SK-N-SH (cell line): ENCODE measurements at regions not wholly inside any gene's neighbourhood (a gene's known extent, or its start where the extent isn't known, plus 50 kb on each side); places are given as distances from the start of the nearest gene placed in this dataset.

Source experiments
- CTCF ChIA-PET: fragments of 300-600, 350-600 bp; formaldehyde crosslinking; extraction: SDS; loops from one replicate; lab custom pipeline; 2021; lab: Yijun Ruan, JAX
- POLR2A ChIA-PET: fragments of 350-600 bp; sonication (Branson Sonifier 250); formaldehyde crosslinking; extraction: SDS; loops from one replicate; lab custom pipeline; 2020; ENCODE audit warnings: antibody characterized with exemption, inconsistent platforms; lab: Yijun Ruan, JAX
- DNase-seq: peaks from one replicate; pipeline ENCODE4 v3.0.0; 2012
- H2AFZ ChIP-seq: fragments of 200-600 bp; sonication (generic); 2 replicates; pipeline ENCODE4 v1.8.1; 2016; ENCODE audit warnings: antibody characterized with exemption, mild to moderate bottlenecking, low read depth
- H3F3A ChIP-seq: fragments of 200-600 bp; sonication (generic); replicated peaks from 2 replicates; pipeline ENCODE3; 2016; ENCODE audit warnings: antibody characterized with exemption, mild to moderate bottlenecking; ENCODE audit not compliant: insufficient read depth
- H3K27ac ChIP-seq, 2 experiments: fragments of 200-500 bp in 1 of 2; fragments of 200-600 bp in 1 of 2; sonication (Bioruptor generic) in 1 of 2; sonication (generic), shearing (Covaris generic) in 1 of 2; 2 replicates each; pipeline versions ENCODE4 v1.5.1 to v1.6.1; 2014 to 2016; ENCODE audit warnings: low read depth in 2 of 2, inconsistent platforms in 1 of 2, low read length in 1 of 2, mild to moderate bottlenecking in 1 of 2, mixed read lengths in 1 of 2
- H3K27me3 ChIP-seq: fragments of 200-600 bp; sonication (generic), shearing (Covaris generic); 2 replicates; pipeline ENCODE4 v1.6.1; 2016; ENCODE audit warnings: mixed run types; ENCODE audit not compliant: insufficient read depth
- H3K36me3 ChIP-seq, 2 experiments: fragments of 200-500 bp in 1 of 2; fragments of 200-600 bp in 1 of 2; sonication (Bioruptor generic) in 1 of 2; sonication (generic) in 1 of 2; replicated peaks in 1 of 2; 2 replicates each; pipeline versions ENCODE3 to v1.5.1; 2014 to 2016; ENCODE audit warnings: low read length in 1 of 2, mild to moderate bottlenecking in 1 of 2; ENCODE audit not compliant: insufficient read depth in 2 of 2, control insufficient read depth in 1 of 2
- H3K4me1 ChIP-seq, 2 experiments: fragments of 200-500 bp in 1 of 2; fragments of 200-600 bp in 1 of 2; sonication (Bioruptor generic) in 1 of 2; sonication (generic), shearing (Covaris generic) in 1 of 2; 2 replicates each; pipeline versions ENCODE4 v1.5.1 to v1.6.1; 2014 to 2016; ENCODE audit warnings: low read depth in 1 of 2, low read length in 1 of 2, mixed run types in 1 of 2; ENCODE audit not compliant: insufficient read depth in 2 of 2, control insufficient read depth in 1 of 2
- H3K4me2 ChIP-seq: fragments of 200-600 bp; sonication (generic), shearing (Covaris generic); 2 replicates; pipeline ENCODE4 v1.6.1; 2017; ENCODE audit warnings: mixed run types
- H3K4me3 ChIP-seq, 2 experiments: fragments of 200-500 bp in 1 of 2; fragments of 200-600 bp in 1 of 2; sonication (Bioruptor generic) in 1 of 2; sonication (generic), shearing (Covaris generic) in 1 of 2; 2 replicates each; pipeline versions ENCODE4 v1.5.1 to v1.8.1; 2014 to 2016; ENCODE audit warnings: low read depth in 2 of 2, inconsistent platforms in 1 of 2, low read length in 1 of 2, mild to moderate bottlenecking in 1 of 2, mixed read lengths in 1 of 2, moderate library complexity in 1 of 2
- H3K79me2 ChIP-seq: fragments of 200-600 bp; sonication (generic); 2 replicates; pipeline ENCODE4 v1.8.1; 2017; ENCODE audit warnings: mild to moderate bottlenecking; ENCODE audit not compliant: insufficient read depth
- H3K9ac ChIP-seq: fragments of 200-600 bp; sonication (generic); 2 replicates; pipeline ENCODE4 v1.6.1; 2017; ENCODE audit warnings: mixed run types
- H3K9me2 ChIP-seq: fragments of 200-600 bp; sonication (generic); 2 replicates; pipeline ENCODE4 v1.6.1; 2017; ENCODE audit warnings: mixed run types
- H3K9me3 ChIP-seq: fragments of 200-600 bp; sonication (generic); 2 replicates; pipeline ENCODE4 v1.6.1; 2017; ENCODE audit warnings: mixed run types, mild to moderate bottlenecking, moderate library complexity
- H4K20me1 ChIP-seq: fragments of 200-600 bp; sonication (generic); 2 replicates; pipeline ENCODE4 v1.6.1; 2017; ENCODE audit warnings: mild to moderate bottlenecking, mixed run types; ENCODE audit not compliant: insufficient read depth
- CHD2 ChIP-seq: fragments of 150-350 bp; IDR thresholded peaks from 2 replicates; pipeline ENCODE4 v1.6.1; 2018; ENCODE audit warnings: low read length; ENCODE audit not compliant: partially characterized antibody
- EP300 ChIP-seq, 2 experiments: IDR thresholded peaks; 2 replicates each; pipeline versions ENCODE4 v1.4.0 to v1.6.1; 2012; ENCODE audit warnings: borderline replicate concordance in 1 of 2, low read depth in 1 of 2, low read length in 1 of 2
- GABPA ChIP-seq: IDR thresholded peaks from 2 replicates; pipeline ENCODE4 v1.4.0; 2012; ENCODE audit warnings: low read depth, mild to moderate bottlenecking
- GATA2 ChIP-seq: sonication (generic); formaldehyde crosslinking; IDR thresholded peaks from 2 replicates; pipeline ENCODE4 v1.5.0; 2020; ENCODE audit warnings: mild to moderate bottlenecking, missing genetic modification reagents
- MEF2A ChIP-seq: IDR thresholded peaks from 2 replicates; pipeline ENCODE4 v1.4.0; 2012; ENCODE audit warnings: low read depth, borderline replicate concordance
- MXI1 ChIP-seq: IDR thresholded peaks from 2 replicates; pipeline ENCODE4 v1.6.1; 2012; ENCODE audit warnings: mild to moderate bottlenecking, low read depth, low read length, improper control_type of control experiment
- NFIC ChIP-seq: IDR thresholded peaks from 2 replicates; pipeline ENCODE4 v1.4.0; 2012; ENCODE audit warnings: borderline replicate concordance
- POLR2AphosphoS5 ChIP-seq: IDR thresholded peaks from 2 replicates; pipeline ENCODE4 v1.6.1; 2012; ENCODE audit warnings: low read depth, low read length
- RXRA ChIP-seq: IDR thresholded peaks from 2 replicates; pipeline ENCODE4 v1.4.0; 2012; ENCODE audit warnings: low read depth, mild to moderate bottlenecking, borderline replicate concordance
- TAF1 ChIP-seq: IDR thresholded peaks from 2 replicates; pipeline ENCODE4 v1.6.1; 2012; ENCODE audit warnings: low read depth, mild to moderate bottlenecking, low read length, moderate library complexity, borderline replicate concordance
- TEAD4 ChIP-seq: IDR thresholded peaks from 2 replicates; pipeline ENCODE4 v1.4.0; 2012; ENCODE audit warnings: mild to moderate bottlenecking, borderline replicate concordance; ENCODE audit not compliant: insufficient read depth
- YY1 ChIP-seq: IDR thresholded peaks from 2 replicates; pipeline ENCODE4 v1.4.0; 2012; ENCODE audit warnings: low read depth, mild to moderate bottlenecking
- WGBS: methylation state at CpG from one replicate; pipeline ENCODE4 v1.1.6; 2017; ENCODE audit warnings: low lambda C conversion rate; 5-methylcytosine and 5-hydroxymethylcytosine counted together
- TF ChIP-seq, protein P1 (sequence below): fragments of 150-350 bp; IDR thresholded peaks from 2 replicates; pipeline ENCODE4 v1.6.1; 2017; ENCODE audit warnings: antibody characterized with exemption, low read length, low read depth, borderline replicate concordance
- TF ChIP-seq, protein P2 (sequence below): IDR thresholded peaks from 2 replicates; pipeline ENCODE4 v1.4.0; 2012; ENCODE audit warnings: low read depth, borderline replicate concordance
- TF ChIP-seq, protein P3 (sequence below): fragments of 150-350 bp; IDR thresholded peaks from 2 replicates; pipeline ENCODE4 v1.6.1; 2016; ENCODE audit warnings: mild to moderate bottlenecking, low read depth, low read length
- TF ChIP-seq, protein P4 (sequence below): IDR thresholded peaks from 2 replicates; pipeline ENCODE4 v1.6.1; 2012; ENCODE audit warnings: mild to moderate bottlenecking, low read depth, low read length, moderate library complexity

DNA sequence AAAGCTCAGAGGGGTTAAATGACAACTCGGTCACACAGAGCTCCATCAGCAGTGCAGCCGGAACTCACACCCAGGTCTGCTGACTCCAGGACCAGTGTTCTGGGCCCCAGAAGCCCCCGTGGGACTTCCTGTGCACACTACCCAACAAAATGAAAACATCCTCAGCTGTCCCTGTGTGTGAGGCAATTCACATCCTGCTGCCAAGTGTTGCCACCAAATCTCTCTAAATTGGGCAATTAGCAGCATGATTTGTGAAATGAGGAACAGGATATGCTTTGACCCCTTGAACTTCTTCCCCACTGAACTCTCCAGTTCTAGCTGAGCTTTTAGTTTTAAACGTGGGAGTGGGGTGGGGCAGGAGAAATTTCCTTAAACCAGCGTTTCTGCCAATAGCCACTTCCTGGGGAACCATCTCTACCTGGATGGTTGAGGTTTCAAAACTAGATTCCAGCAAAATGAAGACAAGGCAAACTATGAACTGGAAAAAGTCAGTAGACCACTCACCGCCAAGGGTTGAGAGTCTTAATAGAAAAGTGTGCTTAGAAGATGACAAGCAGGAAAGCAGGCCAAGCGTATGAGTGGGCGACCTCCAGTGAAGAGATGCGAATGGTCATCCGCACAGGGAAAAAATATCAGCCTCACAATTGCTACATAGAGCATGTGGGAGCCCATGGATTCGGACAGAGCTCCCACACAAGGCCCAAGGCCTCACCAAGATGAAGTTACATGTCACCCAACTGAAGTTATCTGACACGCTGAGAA is 51.9 kb upstream of the CHST15 start:
- 70% methylated on average over 9 of the region's 12 CpGs for WGBS
- no peaks in the 10 kb centered on the region for H3K9me3 ChIP-seq
- H3F3A ChIP-seq = no peaks in the 10 kb centered on the region
- TF ChIP-seq TEAD4 (no peak), GATA2 (CRISPR knock-in tag) (no peak), GABPA (no peak), CHD2 (no peak), EP300 (IDR thresholded peaks at IDR 0.05; ENCODE audit: borderline replicate concordance in 1 of 2, low read depth in 1 of 2, low read length in 1 of 2) (no peak), YY1 (no peak), NFIC (no peak), TAF1 (no peak), POLR2AphosphoS5 (no peak), MEF2A (no peak), RXRA (no peak), MXI1 (no peak)
- TF ChIP-seq, protein P1, sequence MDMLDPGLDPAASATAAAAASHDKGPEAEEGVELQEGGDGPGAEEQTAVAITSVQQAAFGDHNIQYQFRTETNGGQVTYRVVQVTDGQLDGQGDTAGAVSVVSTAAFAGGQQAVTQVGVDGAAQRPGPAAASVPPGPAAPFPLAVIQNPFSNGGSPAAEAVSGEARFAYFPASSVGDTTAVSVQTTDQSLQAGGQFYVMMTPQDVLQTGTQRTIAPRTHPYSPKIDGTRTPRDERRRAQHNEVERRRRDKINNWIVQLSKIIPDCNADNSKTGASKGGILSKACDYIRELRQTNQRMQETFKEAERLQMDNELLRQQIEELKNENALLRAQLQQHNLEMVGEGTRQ = no peak
- TF ChIP-seq, protein P2, sequence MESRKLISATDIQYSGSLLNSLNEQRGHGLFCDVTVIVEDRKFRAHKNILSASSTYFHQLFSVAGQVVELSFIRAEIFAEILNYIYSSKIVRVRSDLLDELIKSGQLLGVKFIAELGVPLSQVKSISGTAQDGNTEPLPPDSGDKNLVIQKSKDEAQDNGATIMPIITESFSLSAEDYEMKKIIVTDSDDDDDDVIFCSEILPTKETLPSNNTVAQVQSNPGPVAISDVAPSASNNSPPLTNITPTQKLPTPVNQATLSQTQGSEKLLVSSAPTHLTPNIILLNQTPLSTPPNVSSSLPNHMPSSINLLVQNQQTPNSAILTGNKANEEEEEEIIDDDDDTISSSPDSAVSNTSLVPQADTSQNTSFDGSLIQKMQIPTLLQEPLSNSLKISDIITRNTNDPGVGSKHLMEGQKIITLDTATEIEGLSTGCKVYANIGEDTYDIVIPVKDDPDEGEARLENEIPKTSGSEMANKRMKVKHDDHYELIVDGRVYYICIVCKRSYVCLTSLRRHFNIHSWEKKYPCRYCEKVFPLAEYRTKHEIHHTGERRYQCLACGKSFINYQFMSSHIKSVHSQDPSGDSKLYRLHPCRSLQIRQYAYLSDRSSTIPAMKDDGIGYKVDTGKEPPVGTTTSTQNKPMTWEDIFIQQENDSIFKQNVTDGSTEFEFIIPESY = no peak
- TF ChIP-seq, protein P3, sequence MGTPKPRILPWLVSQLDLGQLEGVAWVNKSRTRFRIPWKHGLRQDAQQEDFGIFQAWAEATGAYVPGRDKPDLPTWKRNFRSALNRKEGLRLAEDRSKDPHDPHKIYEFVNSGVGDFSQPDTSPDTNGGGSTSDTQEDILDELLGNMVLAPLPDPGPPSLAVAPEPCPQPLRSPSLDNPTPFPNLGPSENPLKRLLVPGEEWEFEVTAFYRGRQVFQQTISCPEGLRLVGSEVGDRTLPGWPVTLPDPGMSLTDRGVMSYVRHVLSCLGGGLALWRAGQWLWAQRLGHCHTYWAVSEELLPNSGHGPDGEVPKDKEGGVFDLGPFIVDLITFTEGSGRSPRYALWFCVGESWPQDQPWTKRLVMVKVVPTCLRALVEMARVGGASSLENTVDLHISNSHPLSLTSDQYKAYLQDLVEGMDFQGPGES = no peak
- TF ChIP-seq, protein P4, sequence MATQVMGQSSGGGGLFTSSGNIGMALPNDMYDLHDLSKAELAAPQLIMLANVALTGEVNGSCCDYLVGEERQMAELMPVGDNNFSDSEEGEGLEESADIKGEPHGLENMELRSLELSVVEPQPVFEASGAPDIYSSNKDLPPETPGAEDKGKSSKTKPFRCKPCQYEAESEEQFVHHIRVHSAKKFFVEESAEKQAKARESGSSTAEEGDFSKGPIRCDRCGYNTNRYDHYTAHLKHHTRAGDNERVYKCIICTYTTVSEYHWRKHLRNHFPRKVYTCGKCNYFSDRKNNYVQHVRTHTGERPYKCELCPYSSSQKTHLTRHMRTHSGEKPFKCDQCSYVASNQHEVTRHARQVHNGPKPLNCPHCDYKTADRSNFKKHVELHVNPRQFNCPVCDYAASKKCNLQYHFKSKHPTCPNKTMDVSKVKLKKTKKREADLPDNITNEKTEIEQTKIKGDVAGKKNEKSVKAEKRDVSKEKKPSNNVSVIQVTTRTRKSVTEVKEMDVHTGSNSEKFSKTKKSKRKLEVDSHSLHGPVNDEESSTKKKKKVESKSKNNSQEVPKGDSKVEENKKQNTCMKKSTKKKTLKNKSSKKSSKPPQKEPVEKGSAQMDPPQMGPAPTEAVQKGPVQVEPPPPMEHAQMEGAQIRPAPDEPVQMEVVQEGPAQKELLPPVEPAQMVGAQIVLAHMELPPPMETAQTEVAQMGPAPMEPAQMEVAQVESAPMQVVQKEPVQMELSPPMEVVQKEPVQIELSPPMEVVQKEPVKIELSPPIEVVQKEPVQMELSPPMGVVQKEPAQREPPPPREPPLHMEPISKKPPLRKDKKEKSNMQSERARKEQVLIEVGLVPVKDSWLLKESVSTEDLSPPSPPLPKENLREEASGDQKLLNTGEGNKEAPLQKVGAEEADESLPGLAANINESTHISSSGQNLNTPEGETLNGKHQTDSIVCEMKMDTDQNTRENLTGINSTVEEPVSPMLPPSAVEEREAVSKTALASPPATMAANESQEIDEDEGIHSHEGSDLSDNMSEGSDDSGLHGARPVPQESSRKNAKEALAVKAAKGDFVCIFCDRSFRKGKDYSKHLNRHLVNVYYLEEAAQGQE = no peak
- ChIA-PET CTCF (interaction anchor here (0.9 kb wide), 1 partner anchor 244 kb away, joined by 3 read pairs; no protein-coding TSS in a partner anchor), POLR2A (no interaction called here)
- no peak overlapping the region for H3K27ac ChIP-seq
- H3K9ac ChIP-seq = no peak overlapping the region
- H3K27me3 ChIP-seq = no peaks in the 10 kb centered on the region
- no peak overlapping the region for H2AFZ ChIP-seq
- no peaks in the 10 kb centered on the region; a peak in 1 of 4 replicates for H3K4me1 ChIP-seq
- H3K79me2 ChIP-seq = no peaks in the 10 kb centered on the region
- no peak overlapping the region for H3K4me2 ChIP-seq
- DNase-seq = no peak
- H3K9me2 ChIP-seq = no peaks in the 10 kb centered on the region
- H4K20me1 ChIP-seq = no peaks in the 10 kb centered on the region
- H3K36me3 ChIP-seq = no peaks in the 10 kb centered on the region
- H3K4me3 ChIP-seq = no peak overlapping the region
